ENCODE measurements at regions not wholly inside any gene's neighbourhood (a gene's known extent, or its start where the extent isn't known, plus 50 kb on each side); places are given as distances from the start of the nearest gene placed in this dataset.

GRCh38 chr13:111515307-111515617 is 194.8 kb downstream of the TEX29 start:
- Mint-ChIP-seq H3K4me3 (no peak overlapping the region), H3K4me1 (peaks cover 0 to 4% (median 0%) of the 10 kb centered on the region in 4 donors), H3K27ac (peak overlapping the region in 1 of 10 donors; percentile 69), H3K36me3 (no peaks in the 10 kb centered on the region), H3K27me3 (peaks cover 0 to 21% (median 10%) of the 10 kb centered on the region in 5 donors), H3K9me3 (no peaks in the 10 kb centered on the region)
- ATAC-seq, result no peak
- POLR2A ChIA-PET, result no interaction called here
- no peak for DNase-seq

GRCh38 chr13:111515635-111516034 is 195.2 kb downstream of the TEX29 start:
- Mint-ChIP-seq H3K27ac (peak overlapping the region in 1 of 10 donors; percentile 24), H3K4me3 (no peak overlapping the region), H3K9me3 (no peaks in the 10 kb centered on the region), H3K4me1 (peaks cover 0 to 4% (median 0%) of the 10 kb centered on the region in 4 donors), H3K27me3 (peaks cover 0 to 21% (median 10%) of the 10 kb centered on the region in 5 donors), H3K36me3 (no peaks in the 10 kb centered on the region)
- DNase-seq, result no peak
- POLR2A ChIA-PET, result no interaction called here
- no peak for ATAC-seq

- no peak for ATAC-seq
- no peak for DNase-seq
- Mint-ChIP-seq H3K4me3 (no peak overlapping the region), H3K9me3 (no peaks in the 10 kb centered on the region), H3K27me3 (peaks cover 0 to 22% (median 20%) of the 10 kb centered on the region in 5 donors), H3K36me3 (no peaks in the 10 kb centered on the region), H3K27ac (no peak overlapping the region), H3K4me1 (peaks cover 0 to 2% (median 0%) of the 10 kb centered on the region in 4 donors)
- POLR2A ChIA-PET, result no interaction called here
These were observed 196.5 kb downstream of the TEX29 start for GRCh38 chr13:111516712-111517640.

- Mint-ChIP-seq H3K4me3 (no peak overlapping the region), H3K4me1 (peaks cover 0 to 2% (median 0%) of the 10 kb centered on the region in 4 donors), H3K27me3 (peaks cover 0 to 24% (median 17%) of the 10 kb centered on the region in 5 donors), H3K27ac (no peak overlapping the region), H3K36me3 (no peaks in the 10 kb centered on the region), H3K9me3 (no peaks in the 10 kb centered on the region)
- POLR2A ChIA-PET, result no interaction called here
- no peak for ATAC-seq
- no peak for DNase-seq
These were observed 197.2 kb downstream of the TEX29 start for GRCh38 chr13:111517641-111518010.

- ATAC-seq, result no peak
- Mint-ChIP-seq H3K36me3 (no peaks in the 10 kb centered on the region), H3K9me3 (no peaks in the 10 kb centered on the region), H3K4me3 (no peak overlapping the region), H3K4me1 (peaks cover 0 to 2% (median 0%) of the 10 kb centered on the region in 4 donors), H3K27ac (no peak overlapping the region), H3K27me3 (peaks cover 0 to 24% (median 11%) of the 10 kb centered on the region in 5 donors)
- no peak for DNase-seq
- POLR2A ChIA-PET, result no interaction called here
These were observed 197.8 kb downstream of the TEX29 start for GRCh38 chr13:111518161-111518792.

GRCh38 chr13:111519041-111519440 is 198.6 kb downstream of the TEX29 start:
- POLR2A ChIA-PET, result no interaction called here
- Mint-ChIP-seq H3K27ac (no peak overlapping the region), H3K36me3 (no peaks in the 10 kb centered on the region), H3K9me3 (no peaks in the 10 kb centered on the region), H3K4me1 (peaks cover 0 to 2% (median 0%) of the 10 kb centered on the region in 4 donors), H3K4me3 (no peak overlapping the region), H3K27me3 (peaks cover 0 to 24% (median 10%) of the 10 kb centered on the region in 5 donors)
- no peak for ATAC-seq
- no peak for DNase-seq

GRCh38 chr13:111519490-111520170 is 199.2 kb downstream of the TEX29 start:
- H3K4me3 Mint-ChIP-seq, result no peak overlapping the region
- POLR2A ChIA-PET, result no interaction called here
- H3K9me3 Mint-ChIP-seq, result no peaks in the 10 kb centered on the region
- DNase-seq (no peak), ATAC-seq (no peak)
- H3K36me3 Mint-ChIP-seq, result no peaks in the 10 kb centered on the region
- peak overlapping the region in 1 of 10 donors; percentile 17 for H3K27ac Mint-ChIP-seq
- H3K27me3 Mint-ChIP-seq, result peaks cover 0 to 23% (median 10%) of the 10 kb centered on the region in 5 donors
- peaks cover 0 to 2% (median 0%) of the 10 kb centered on the region in 4 donors for H3K4me1 Mint-ChIP-seq

- Mint-ChIP-seq H3K36me3 (no peaks in the 10 kb centered on the region), H3K27me3 (peaks cover 0 to 14% (median 4%) of the 10 kb centered on the region in 5 donors)
These were observed 200.6 kb downstream of the TEX29 start for GRCh38 chr13:111521030-111521429.

GRCh38 chr13:111521691-111522229 is 201.3 kb downstream of the TEX29 start:
- Mint-ChIP-seq H3K4me3 (no peak overlapping the region), H3K9me3 (no peaks in the 10 kb centered on the region), H3K4me1 (no peaks in the 10 kb centered on the region), H3K27ac (peak overlapping the region in 1 of 10 donors; percentile 70), H3K36me3 (no peaks in the 10 kb centered on the region), H3K27me3 (peaks cover 0 to 14% (median 4%) of the 10 kb centered on the region in 5 donors)
- POLR2A ChIA-PET, result no interaction called here
- ATAC-seq, result no peak
- DNase-seq, result no peak

More at GRCh38 chr13:111521030-111521429, 200.6 kb downstream of the TEX29 start:
- H3K4me1 Mint-ChIP-seq, result no peaks in the 10 kb centered on the region
- no peaks in the 10 kb centered on the region for H3K9me3 Mint-ChIP-seq
- H3K4me3 Mint-ChIP-seq, result no peak overlapping the region
- ATAC-seq, result no peak
- DNase-seq, result no peak
- POLR2A ChIA-PET, result no interaction called here
- H3K27ac Mint-ChIP-seq, result no peak overlapping the region

GRCh38 chr13:111525320-111526118 is 205.1 kb downstream of the TEX29 start:
- H3K36me3 Mint-ChIP-seq, result no peaks in the 10 kb centered on the region
- no peak overlapping the region for H3K27ac Mint-ChIP-seq
- DNase-seq (no peak), ATAC-seq (no peak)
- H3K4me1 Mint-ChIP-seq, result peaks cover 0 to 4% (median 1%) of the 10 kb centered on the region in 4 donors
- POLR2A ChIA-PET, result no interaction called here
- peaks cover 0 to 23% (median 8%) of the 10 kb centered on the region in 5 donors for H3K27me3 Mint-ChIP-seq
- H3K9me3 Mint-ChIP-seq, result no peaks in the 10 kb centered on the region
- H3K4me3 Mint-ChIP-seq, result no peak overlapping the region

- H3K27ac Mint-ChIP-seq, result no peak overlapping the region
- peaks cover 0 to 4% (median 1%) of the 10 kb centered on the region in 4 donors for H3K4me1 Mint-ChIP-seq
- DNase-seq (no peak), ATAC-seq (no peak)
- no peaks in the 10 kb centered on the region for H3K9me3 Mint-ChIP-seq
- peaks cover 7 to 19% (median 11%) of the 10 kb centered on the region in 5 donors for H3K27me3 Mint-ChIP-seq
- no peak overlapping the region for H3K4me3 Mint-ChIP-seq
- H3K36me3 Mint-ChIP-seq, result no peaks in the 10 kb centered on the region
- POLR2A ChIA-PET, result no interaction called here
These were observed 206.5 kb downstream of the TEX29 start for GRCh38 chr13:111526922-111527321.

GRCh38 chr13:111527614-111528229 is 207.3 kb downstream of the TEX29 start:
- ATAC-seq (no peak), DNase-seq (no peak)
- Mint-ChIP-seq H3K36me3 (no peaks in the 10 kb centered on the region), H3K27ac (no peak overlapping the region), H3K4me3 (no peak overlapping the region), H3K9me3 (no peaks in the 10 kb centered on the region), H3K27me3 (peaks cover 9 to 23% (median 15%) of the 10 kb centered on the region in 5 donors), H3K4me1 (peaks cover 0 to 4% (median 1%) of the 10 kb centered on the region in 4 donors)
- POLR2A ChIA-PET, result no interaction called here

Measured in naive thymus-derived CD8-positive, alpha-beta T cell (primary cell).